GM12873 (cell line): ENCODE measurements at regions not wholly inside any gene's neighbourhood (a gene's known extent, or its start where the extent isn't known, plus 50 kb on each side); places are given as distances from the start of the nearest gene placed in this dataset.

Source experiments
- TF ChIP-seq, protein P1 (sequence below): IDR thresholded peaks from 2 replicates; pipeline ENCODE4 v1.5.1; 2012; ENCODE audit warnings: low read depth, mild to moderate bottlenecking, moderate library complexity, low read length, control low read depth; ENCODE audit not compliant: insufficient read depth; ENCODE audit errors: missing control alignments

DNA sequence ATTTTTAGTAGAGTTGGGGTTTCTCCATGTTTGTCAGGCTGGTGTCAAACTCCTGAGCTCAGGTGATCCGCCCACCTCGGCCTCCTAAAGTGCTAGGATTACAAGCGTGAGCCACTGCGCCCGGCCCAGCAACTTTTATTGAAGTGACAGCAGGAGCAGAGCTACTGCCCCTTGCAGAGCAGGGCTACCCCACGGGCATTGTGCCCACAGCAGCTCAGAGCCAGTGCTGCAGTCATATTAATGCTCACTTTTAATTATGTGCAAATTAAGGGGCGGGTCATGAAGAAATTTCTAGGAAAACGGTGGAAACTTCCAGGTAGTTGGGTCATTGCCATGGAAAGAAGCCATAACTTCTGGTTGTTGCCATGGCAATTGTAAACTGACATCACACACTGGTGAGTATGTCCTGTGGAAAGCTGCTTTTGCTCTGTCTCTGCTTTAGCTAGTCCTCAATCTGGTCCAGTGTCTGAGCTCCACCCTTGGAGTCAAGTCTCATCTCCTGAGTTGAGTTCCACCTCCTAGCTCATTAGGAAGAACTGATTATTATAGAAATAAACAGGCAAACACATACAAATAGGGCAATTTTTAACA lies 127.3 kb upstream of the ADGRL4 start:
- TF ChIP-seq, protein P1, sequence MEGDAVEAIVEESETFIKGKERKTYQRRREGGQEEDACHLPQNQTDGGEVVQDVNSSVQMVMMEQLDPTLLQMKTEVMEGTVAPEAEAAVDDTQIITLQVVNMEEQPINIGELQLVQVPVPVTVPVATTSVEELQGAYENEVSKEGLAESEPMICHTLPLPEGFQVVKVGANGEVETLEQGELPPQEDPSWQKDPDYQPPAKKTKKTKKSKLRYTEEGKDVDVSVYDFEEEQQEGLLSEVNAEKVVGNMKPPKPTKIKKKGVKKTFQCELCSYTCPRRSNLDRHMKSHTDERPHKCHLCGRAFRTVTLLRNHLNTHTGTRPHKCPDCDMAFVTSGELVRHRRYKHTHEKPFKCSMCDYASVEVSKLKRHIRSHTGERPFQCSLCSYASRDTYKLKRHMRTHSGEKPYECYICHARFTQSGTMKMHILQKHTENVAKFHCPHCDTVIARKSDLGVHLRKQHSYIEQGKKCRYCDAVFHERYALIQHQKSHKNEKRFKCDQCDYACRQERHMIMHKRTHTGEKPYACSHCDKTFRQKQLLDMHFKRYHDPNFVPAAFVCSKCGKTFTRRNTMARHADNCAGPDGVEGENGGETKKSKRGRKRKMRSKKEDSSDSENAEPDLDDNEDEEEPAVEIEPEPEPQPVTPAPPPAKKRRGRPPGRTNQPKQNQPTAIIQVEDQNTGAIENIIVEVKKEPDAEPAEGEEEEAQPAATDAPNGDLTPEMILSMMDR: no peak

DNA sequence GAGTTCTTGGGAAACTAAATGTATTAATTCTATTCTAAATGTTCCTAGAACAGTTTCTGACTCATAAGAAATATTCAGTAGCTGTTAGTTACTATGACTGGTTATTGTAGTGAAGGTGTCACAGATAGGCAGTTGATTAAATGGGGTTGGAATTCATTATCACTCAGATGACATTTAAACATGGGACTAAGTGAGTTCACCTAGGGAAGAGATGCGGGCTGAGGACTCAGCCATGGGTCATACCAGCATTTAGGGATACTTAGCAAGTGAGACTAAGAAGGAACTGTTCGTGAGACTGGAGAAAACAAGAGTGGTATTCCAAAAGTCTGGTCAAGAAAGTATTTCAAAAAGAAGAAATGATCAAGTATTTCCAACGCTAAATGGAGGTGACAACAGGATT lies 125.1 kb upstream of the ADGRL4 start:
- TF ChIP-seq, protein P1: no peak

DNA sequence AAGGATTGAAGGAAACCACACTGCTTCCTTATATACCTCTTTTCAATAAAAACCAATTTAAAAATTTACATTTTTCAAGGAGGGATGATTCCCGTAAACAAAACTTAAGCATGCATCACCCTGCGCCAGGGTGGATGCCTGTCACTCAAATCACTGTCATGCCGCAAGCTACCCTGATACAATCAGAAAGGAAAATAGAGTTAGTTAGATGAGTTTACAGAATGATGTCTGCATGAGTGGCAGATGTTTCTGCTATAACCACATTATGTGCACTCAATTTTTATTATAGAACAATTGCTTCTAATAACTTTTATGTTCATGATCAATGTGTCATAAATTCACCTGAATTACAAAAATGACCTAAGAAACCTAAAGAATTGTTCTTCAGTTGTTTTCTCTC lies 123.4 kb upstream of the ADGRL4 start:
- TF ChIP-seq, protein P1: no peak

DNA sequence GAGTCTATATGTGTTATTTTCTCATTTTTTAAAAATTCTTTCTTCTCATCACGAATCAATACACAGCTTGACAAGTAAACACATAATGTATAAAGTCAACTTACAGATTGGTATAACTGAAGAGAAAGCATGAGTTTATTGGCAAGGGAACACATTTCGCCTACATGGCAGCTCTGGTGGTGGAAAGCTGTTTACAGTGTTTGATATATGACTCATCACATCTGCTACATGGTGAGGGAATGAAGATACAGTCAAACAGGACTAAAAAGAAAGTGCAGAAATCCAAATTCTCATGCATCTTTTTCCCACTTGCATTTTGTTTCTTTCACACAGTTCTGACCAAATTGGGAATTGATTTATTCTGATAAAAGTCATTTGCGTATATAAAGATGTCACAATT lies 122.2 kb upstream of the ADGRL4 start:
- TF ChIP-seq, protein P1: no peak

DNA sequence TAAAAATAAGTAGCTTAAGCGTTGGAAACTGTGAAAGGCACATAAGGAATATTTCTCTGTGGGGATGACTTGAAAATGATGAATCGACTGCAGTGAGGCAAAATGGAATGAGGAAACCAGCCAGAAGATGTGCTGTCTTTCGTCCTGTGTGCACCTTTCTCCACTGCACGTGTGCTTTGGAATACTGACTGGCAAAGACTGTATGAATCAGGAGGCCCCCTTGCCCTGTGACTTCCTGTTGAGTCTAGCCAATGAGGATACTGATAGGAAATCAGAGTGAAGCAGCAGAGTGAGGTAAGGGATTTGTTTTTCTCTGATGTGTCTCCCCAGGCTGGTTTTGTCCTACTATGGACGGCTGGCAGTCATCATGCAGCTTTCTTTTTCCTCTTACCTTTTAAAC lies 118.2 kb upstream of the ADGRL4 start:
- TF ChIP-seq, protein P1: no peak

DNA sequence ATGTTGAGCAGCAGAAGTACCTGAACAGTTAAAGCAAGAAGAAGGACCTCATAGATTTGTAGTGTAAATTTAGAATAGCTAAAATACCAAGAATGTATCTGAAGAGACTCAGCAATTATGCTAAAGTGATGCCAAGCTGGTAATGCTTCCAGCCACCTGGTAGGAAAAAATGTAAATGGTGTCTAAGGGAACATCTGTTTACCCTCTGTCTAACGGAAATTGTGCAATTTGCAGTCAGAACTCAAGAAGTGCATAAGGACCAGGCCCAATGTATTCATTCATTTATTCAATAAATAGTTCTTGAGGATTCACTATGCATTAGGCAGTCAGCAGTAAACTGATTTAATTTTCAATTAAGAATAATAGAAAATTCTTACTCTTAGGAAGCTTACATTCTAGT lies 116.0 kb upstream of the ADGRL4 start:
- TF ChIP-seq, protein P1: no peak

DNA sequence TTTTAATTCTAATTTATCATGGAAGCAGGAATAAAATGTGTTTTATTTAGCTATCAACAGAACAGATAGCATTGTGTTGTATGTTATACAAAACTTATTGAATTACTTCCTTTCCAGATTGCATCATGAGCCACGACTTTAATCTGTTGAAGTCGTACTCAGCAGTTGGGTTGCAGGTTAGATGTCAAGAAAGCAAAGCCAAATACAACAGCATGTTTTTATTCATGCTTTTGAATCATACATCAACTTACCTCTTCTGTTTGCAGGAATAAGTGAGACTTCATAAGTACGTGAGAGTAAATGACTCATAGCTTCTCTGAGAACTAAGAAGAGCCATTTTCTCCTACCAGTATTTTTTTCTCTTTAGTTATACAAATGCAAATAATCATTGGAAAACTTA lies 110.8 kb upstream of the ADGRL4 start:
- TF ChIP-seq, protein P1: no peak
